Keratinocyte (primary cell): ENCODE measurements at regions not wholly inside any gene's neighbourhood (a gene's known extent, or its start where the extent isn't known, plus 50 kb on each side); places are given as distances from the start of the nearest gene placed in this dataset.

Experiments
- DNase-seq: peaks from one replicate; pipeline ENCODE4 v3.0.0-alpha.2; 2011; ENCODE audit warnings: low read depth, missing footprints, low spot score
- FAIRE-seq: peaks from 2 replicates; lab custom pipeline; 2011; peaks lifted over from hg19 to GRCh38; lab: Jason Lieb, UNC
- H2AFZ ChIP-seq: 2 replicates; pipeline ENCODE4 v1.6.0; 2012; ENCODE audit warnings: low read length, control low read depth, inconsistent platforms; ENCODE audit not compliant: control insufficient read depth
- H3K27ac ChIP-seq: 2 replicates; pipeline ENCODE4 v1.5.1; 2011; ENCODE audit warnings: low read length; ENCODE audit not compliant: control insufficient read depth, insufficient read depth
- H3K27me3 ChIP-seq: 3 replicates; pipeline ENCODE4 v1.6.0; 2011; ENCODE audit warnings: low read length; ENCODE audit not compliant: control insufficient read depth, insufficient read depth; ENCODE audit errors: extremely low read depth
- H3K36me3 ChIP-seq, 2 experiments: 2 replicates in 1 of 2; 3 replicates in 1 of 2; pipeline ENCODE4 v1.5.1; 2011; ENCODE audit warnings: low read length in 2 of 2, mild to moderate bottlenecking in 1 of 2; ENCODE audit not compliant: control insufficient read depth in 2 of 2, insufficient read depth in 2 of 2; ENCODE audit errors: extremely low read depth in 1 of 2
- H3K4me1 ChIP-seq: 3 replicates; pipeline ENCODE4 v1.5.1; 2011; ENCODE audit warnings: low read length; ENCODE audit not compliant: control insufficient read depth, insufficient read depth; ENCODE audit errors: extremely low read depth
- H3K4me2 ChIP-seq: 3 replicates; pipeline ENCODE4 v1.6.0; 2011; ENCODE audit warnings: low read depth, low read length; ENCODE audit not compliant: control insufficient read depth, insufficient read depth; ENCODE audit errors: extremely low read depth
- H3K4me3 ChIP-seq, 3 experiments: fragments of 200-600 bp in 1 of 3; sonication (generic) in 1 of 3; 2 replicates in 2 of 3; 3 replicates in 1 of 3; pipeline ENCODE4 v1.5.1; 2011 to 2016; ENCODE audit warnings: low read length in 3 of 3, mild to moderate bottlenecking in 3 of 3, control low read depth in 2 of 3, inconsistent platforms in 1 of 3, low read depth in 1 of 3, mixed read lengths in 1 of 3, mixed run types in 1 of 3, moderate library complexity in 1 of 3; ENCODE audit not compliant: control insufficient read depth in 2 of 3, insufficient read depth in 2 of 3; ENCODE audit errors: extremely low read depth in 1 of 3
- H3K79me2 ChIP-seq: 2 replicates; pipeline ENCODE4 v1.6.0; 2012; ENCODE audit warnings: low read length; ENCODE audit not compliant: control insufficient read depth, insufficient read depth
- H3K9ac ChIP-seq: 3 replicates; pipeline ENCODE4 v1.6.0; 2011; ENCODE audit warnings: low read length; ENCODE audit not compliant: control insufficient read depth, insufficient read depth; ENCODE audit errors: extremely low read depth
- H3K9me1 ChIP-seq: 3 replicates; pipeline ENCODE4 v1.6.0; 2011; ENCODE audit warnings: low read length; ENCODE audit not compliant: control insufficient read depth, insufficient read depth; ENCODE audit errors: extremely low read depth
- H3K9me3 ChIP-seq: 2 replicates; pipeline ENCODE4 v1.5.1; 2012; ENCODE audit warnings: low read depth, low read length; ENCODE audit not compliant: control insufficient read depth
- H4K20me1 ChIP-seq: 3 replicates; pipeline ENCODE4 v1.6.0; 2011; ENCODE audit warnings: low read length; ENCODE audit not compliant: control insufficient read depth, insufficient read depth; ENCODE audit errors: extremely low read depth
- EZH2 ChIP-seq: IDR thresholded peaks from one replicate; pipeline ENCODE4 v1.6.1; 2012; ENCODE audit warnings: inconsistent platforms, mild to moderate bottlenecking, low read length, moderate library complexity
- dilution Hi-C: fragments of 300-500 bp; cut with MboI; formaldehyde crosslinking; loops from one replicate; pipeline ENCODE4 v1.7.0; 2020; ENCODE audit warnings: low sequenced_read_pairs; ENCODE audit not compliant: extremely low pct_ligation_motif_present
- TF ChIP-seq, protein P1 (sequence below), 3 experiments: IDR thresholded peaks in 1 of 3; conservative IDR thresholded peaks in 1 of 3; optimal IDR thresholded peaks in 1 of 3; 2 replicates in 2 of 3; 3 replicates in 1 of 3; pipeline versions ENCODE3 to v1.5.1; 2011; ENCODE audit warnings: low read length in 3 of 3, mild to moderate bottlenecking in 3 of 3, moderate library complexity in 2 of 3, control low read depth in 1 of 3, inconsistent platforms in 1 of 3; ENCODE audit not compliant: insufficient read depth in 2 of 3; ENCODE audit errors: extremely low read depth in 1 of 3

DNA sequence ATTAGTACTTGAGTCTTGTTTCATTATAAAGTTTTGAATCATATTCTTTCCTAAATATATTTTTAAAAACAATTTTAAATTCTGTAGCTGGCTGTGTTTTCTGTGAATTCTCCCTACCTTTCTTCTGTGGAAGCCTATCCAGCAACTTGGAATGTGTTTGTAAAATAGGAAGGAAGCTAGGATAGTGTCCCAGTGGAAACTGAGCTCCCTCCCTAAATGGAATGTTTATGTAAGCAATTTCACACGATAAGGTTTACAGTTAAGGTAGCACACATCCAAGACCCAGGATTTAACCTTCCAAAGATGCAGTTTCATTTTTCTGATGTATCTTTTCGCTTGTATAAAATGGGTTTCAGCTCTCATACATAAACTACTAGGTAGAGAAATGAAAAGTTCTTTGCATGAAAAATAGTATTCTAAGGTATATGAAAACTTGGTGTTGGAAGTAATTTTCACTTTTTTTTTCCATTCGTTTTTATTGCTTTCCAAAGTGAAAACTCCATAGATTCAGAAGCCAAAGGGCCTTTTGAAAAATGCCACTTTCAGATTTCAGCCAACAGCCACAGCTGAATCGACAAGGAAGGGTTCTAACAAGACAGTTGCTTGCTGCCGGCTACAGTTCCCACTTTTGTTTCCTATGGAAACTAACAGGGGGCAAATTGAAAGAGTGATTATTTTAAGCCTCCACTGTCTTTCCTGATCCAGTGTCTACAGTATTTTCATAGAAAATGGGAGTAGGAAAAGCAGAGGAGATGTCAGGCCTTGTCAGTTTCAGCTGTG, 405.1 kb upstream of the POU3F3 start:
- Histone ChIP-seq H3K27me3 (no peaks in the 10 kb centered on the region), H3K4me1 (no peaks in the 10 kb centered on the region), H3K9ac (no peak overlapping the region), H3K9me3 (no peaks in the 10 kb centered on the region), H3K4me3 (no peak overlapping the region), H3K9me1 (no peaks in the 10 kb centered on the region), H3K4me2 (no peak overlapping the region), H3K36me3 (no peaks in the 10 kb centered on the region), H3K27ac (no peak overlapping the region), H3K79me2 (no peaks in the 10 kb centered on the region), H2AFZ (no peak overlapping the region), H4K20me1 (no peaks in the 10 kb centered on the region)
- dilution Hi-C loops = loop anchor here (25.0 kb wide), 1 partner anchor 88 kb away; no protein-coding TSS in a partner anchor
- TF ChIP-seq EZH2 = no peak
- TF ChIP-seq, protein P1, sequence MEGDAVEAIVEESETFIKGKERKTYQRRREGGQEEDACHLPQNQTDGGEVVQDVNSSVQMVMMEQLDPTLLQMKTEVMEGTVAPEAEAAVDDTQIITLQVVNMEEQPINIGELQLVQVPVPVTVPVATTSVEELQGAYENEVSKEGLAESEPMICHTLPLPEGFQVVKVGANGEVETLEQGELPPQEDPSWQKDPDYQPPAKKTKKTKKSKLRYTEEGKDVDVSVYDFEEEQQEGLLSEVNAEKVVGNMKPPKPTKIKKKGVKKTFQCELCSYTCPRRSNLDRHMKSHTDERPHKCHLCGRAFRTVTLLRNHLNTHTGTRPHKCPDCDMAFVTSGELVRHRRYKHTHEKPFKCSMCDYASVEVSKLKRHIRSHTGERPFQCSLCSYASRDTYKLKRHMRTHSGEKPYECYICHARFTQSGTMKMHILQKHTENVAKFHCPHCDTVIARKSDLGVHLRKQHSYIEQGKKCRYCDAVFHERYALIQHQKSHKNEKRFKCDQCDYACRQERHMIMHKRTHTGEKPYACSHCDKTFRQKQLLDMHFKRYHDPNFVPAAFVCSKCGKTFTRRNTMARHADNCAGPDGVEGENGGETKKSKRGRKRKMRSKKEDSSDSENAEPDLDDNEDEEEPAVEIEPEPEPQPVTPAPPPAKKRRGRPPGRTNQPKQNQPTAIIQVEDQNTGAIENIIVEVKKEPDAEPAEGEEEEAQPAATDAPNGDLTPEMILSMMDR (optimal IDR thresholded peaks at IDR 0.05 in 1 of 3, IDR thresholded peaks at IDR 0.05 in 1 of 3, conservative IDR thresholded peaks at IDR 0.05 in 1 of 3; ENCODE audit: extremely low read depth in 1 of 3, insufficient read depth in 2 of 3, low read length in 3 of 3) = no peak
- DNase-seq (no peak), FAIRE-seq (no peak)

DNA sequence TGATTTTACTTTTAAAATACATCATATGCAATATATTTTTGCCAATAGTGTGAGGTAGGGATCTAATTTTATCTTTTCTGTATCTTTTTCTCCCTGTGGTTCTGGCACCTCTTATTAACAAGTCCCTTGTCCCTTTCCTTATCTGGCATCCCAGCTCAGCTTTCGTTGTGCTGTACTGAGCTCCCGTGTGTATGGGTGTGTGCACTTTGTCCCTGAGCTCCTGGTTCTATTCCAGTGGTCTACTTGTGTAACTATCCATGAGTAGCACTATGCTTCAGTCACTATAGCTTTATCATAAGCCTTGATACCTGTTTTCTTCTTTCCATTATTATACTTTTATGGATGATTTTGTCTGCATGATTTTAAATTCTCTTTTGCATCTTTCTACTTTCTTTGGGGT, 401.4 kb upstream of the POU3F3 start:
- Histone ChIP-seq H3K79me2 (no peaks in the 10 kb centered on the region), H3K36me3 (no peaks in the 10 kb centered on the region), H3K4me2 (no peak overlapping the region), H3K9ac (no peak overlapping the region), H2AFZ (no peak overlapping the region), H3K27me3 (no peaks in the 10 kb centered on the region), H3K4me1 (no peaks in the 10 kb centered on the region), H4K20me1 (no peaks in the 10 kb centered on the region), H3K9me1 (no peaks in the 10 kb centered on the region), H3K4me3 (no peak overlapping the region), H3K9me3 (no peaks in the 10 kb centered on the region), H3K27ac (no peak overlapping the region)
- dilution Hi-C loops = no loop called here
- FAIRE-seq = no peak
- no peak for DNase-seq
- TF ChIP-seq, protein P1 (optimal IDR thresholded peaks at IDR 0.05 in 1 of 3, IDR thresholded peaks at IDR 0.05 in 1 of 3, conservative IDR thresholded peaks at IDR 0.05 in 1 of 3; ENCODE audit: extremely low read depth in 1 of 3, insufficient read depth in 2 of 3, low read length in 3 of 3) = no peak
- no peak for TF ChIP-seq EZH2
